NCI-H1436 (cell line): ENCODE measurements at regions not wholly inside any gene's neighbourhood (a gene's known extent, or its start where the extent isn't known, plus 50 kb on each side); places are given as distances from the start of the nearest gene placed in this dataset.
"Not testable (repeated sequence)": the region's sequence is repeated elsewhere in the genome, so short reads cannot be mapped to it uniquely, and the experiment has no call there.

Experiments used
- DNase-seq: peaks from one replicate; lab custom pipeline; 2025; lab: John Stamatoyannopoulos, UW

- no peak for DNase-seq
Observed at GRCh38 chr3:67946436-67946835, 292.0 kb upstream of the SUCLG2 start.

- DNase-seq: no peak
Observed at GRCh38 chr3:67943546-67943945, 289.1 kb upstream of the SUCLG2 start.

GRCh38 chr3:67941433-67942030 lies 287.1 kb upstream of the SUCLG2 start:
- DNase-seq: no peak

- no peak for DNase-seq
Observed at GRCh38 chr3:67940210-67940952, 286.0 kb upstream of the SUCLG2 start.

GRCh38 chr3:67937498-67938118 lies 283.2 kb upstream of the SUCLG2 start:
- no peak for DNase-seq

GRCh38 chr3:67930394-67930793 lies 276.0 kb upstream of the SUCLG2 start:
- DNase-seq: not testable (repeated sequence)

- no peak for DNase-seq
Observed at GRCh38 chr3:67923796-67924195, 269.4 kb upstream of the SUCLG2 start.

- no peak for DNase-seq
Observed at GRCh38 chr3:67920969-67921368, 266.6 kb upstream of the SUCLG2 start.

- DNase-seq: no peak
Observed at GRCh38 chr3:67920311-67920710, 265.9 kb upstream of the SUCLG2 start.

GRCh38 chr3:67916353-67916752 lies 261.9 kb upstream of the SUCLG2 start:
- DNase-seq: no peak

- DNase-seq: no peak
Observed at GRCh38 chr3:67907735-67908134, 253.3 kb upstream of the SUCLG2 start.

- DNase-seq: no peak
Observed at GRCh38 chr3:67906261-67906660, 251.8 kb upstream of the SUCLG2 start.

GRCh38 chr3:67901681-67902080 lies 247.3 kb upstream of the SUCLG2 start:
- no peak for DNase-seq

GRCh38 chr3:67898916-67899315 lies 244.5 kb upstream of the SUCLG2 start:
- DNase-seq: no peak

GRCh38 chr3:67897351-67898336 lies 243.2 kb upstream of the SUCLG2 start:
- DNase-seq: no peak

- no peak for DNase-seq
Observed at GRCh38 chr3:67896130-67896529, 241.7 kb upstream of the SUCLG2 start.

GRCh38 chr3:67894510-67894909 lies 240.1 kb upstream of the SUCLG2 start:
- DNase-seq: no peak

- DNase-seq: no peak
Observed at GRCh38 chr3:67884345-67884744, 229.9 kb upstream of the SUCLG2 start.

- no peak for DNase-seq
Observed at GRCh38 chr3:67883766-67884165, 229.4 kb upstream of the SUCLG2 start.

GRCh38 chr3:67882981-67883380 lies 228.6 kb upstream of the SUCLG2 start:
- DNase-seq: no peak

- DNase-seq: no peak
Observed at GRCh38 chr3:67876261-67876660, 221.8 kb upstream of the SUCLG2 start.

- no peak for DNase-seq
Observed at GRCh38 chr3:67875858-67876257, 221.4 kb upstream of the SUCLG2 start.
